ENCODE measurements at regions not wholly inside any gene's neighbourhood (a gene's known extent, or its start where the extent isn't known, plus 50 kb on each side); places are given as distances from the start of the nearest gene placed in this dataset.

DNA sequence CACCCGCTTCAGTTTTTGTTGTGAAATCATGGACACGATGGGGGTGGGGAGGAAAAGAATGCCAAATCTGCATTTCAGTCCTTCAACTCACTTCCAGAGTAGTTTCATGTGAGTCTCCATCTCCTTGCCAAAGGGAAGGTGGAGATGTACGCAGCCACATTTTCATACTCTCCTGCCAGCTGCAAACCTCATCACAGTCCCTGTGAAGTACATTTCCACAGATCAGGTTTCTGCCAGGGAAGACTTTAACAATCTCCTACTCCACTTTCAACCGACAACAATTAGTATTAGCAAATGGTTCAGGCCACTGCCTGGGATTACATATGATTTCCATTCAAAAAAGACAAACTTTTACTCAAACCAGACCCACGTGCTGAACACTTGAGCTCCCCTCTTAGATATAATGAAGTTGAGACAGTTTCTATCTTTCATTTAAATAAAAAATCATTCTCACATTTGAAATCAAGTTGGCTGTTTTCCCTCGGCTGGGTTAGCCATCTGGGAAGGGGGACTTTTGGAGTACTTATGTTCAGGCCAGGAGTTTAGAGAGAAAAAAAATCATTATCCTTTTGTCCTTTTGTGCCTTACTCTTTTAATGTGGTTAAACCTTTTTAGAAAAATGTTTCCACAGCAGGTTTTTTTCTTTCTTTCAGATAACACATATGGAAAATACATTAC lies 51.0 kb upstream of the CEP162 start:
- TF ChIP-seq, protein P1, sequence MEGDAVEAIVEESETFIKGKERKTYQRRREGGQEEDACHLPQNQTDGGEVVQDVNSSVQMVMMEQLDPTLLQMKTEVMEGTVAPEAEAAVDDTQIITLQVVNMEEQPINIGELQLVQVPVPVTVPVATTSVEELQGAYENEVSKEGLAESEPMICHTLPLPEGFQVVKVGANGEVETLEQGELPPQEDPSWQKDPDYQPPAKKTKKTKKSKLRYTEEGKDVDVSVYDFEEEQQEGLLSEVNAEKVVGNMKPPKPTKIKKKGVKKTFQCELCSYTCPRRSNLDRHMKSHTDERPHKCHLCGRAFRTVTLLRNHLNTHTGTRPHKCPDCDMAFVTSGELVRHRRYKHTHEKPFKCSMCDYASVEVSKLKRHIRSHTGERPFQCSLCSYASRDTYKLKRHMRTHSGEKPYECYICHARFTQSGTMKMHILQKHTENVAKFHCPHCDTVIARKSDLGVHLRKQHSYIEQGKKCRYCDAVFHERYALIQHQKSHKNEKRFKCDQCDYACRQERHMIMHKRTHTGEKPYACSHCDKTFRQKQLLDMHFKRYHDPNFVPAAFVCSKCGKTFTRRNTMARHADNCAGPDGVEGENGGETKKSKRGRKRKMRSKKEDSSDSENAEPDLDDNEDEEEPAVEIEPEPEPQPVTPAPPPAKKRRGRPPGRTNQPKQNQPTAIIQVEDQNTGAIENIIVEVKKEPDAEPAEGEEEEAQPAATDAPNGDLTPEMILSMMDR (IDR thresholded peaks at IDR 0.05), result no peak
- H3K27ac Mint-ChIP-seq (ENCODE audit: unreplicated experiment), result no peak overlapping the region
- no peaks in the 10 kb centered on the region for H3K9me3 Mint-ChIP-seq (ENCODE audit: unreplicated experiment)
- H3K27me3 Mint-ChIP-seq (ENCODE audit: unreplicated experiment), result peaks cover 36% of the 10 kb centered on the region
- no peaks in the 10 kb centered on the region for H3K4me1 Mint-ChIP-seq (ENCODE audit: unreplicated experiment)
- no peaks in the 10 kb centered on the region for H3K36me3 Mint-ChIP-seq (ENCODE audit: unreplicated experiment)
- DNase-seq (ENCODE audit: extremely low spot score, unreplicated experiment), result no peak
- no peak overlapping the region for H3K4me3 Mint-ChIP-seq (ENCODE audit: unreplicated experiment)

Measured in osteocyte (in vitro differentiated cells).